Uterus (tissue), 2 donors: ENCODE measurements at regions not wholly inside any gene's neighbourhood (a gene's known extent, or its start where the extent isn't known, plus 50 kb on each side); places are given as distances from the start of the nearest gene placed in this dataset.

ENCODE experiments used
- CTCF ChIP-seq, 4 experiments: fragments of 200-600 bp in 2 of 4; fragments of 450-650 bp in 2 of 4; sonication (generic) in 2 of 4; IDR thresholded peaks; one replicate each; pipeline ENCODE4 v1.5.1; 2016 to 2019; ENCODE audit warnings: antibody characterized with exemption in 4 of 4, mild to moderate bottlenecking in 2 of 4, moderate library complexity in 1 of 4
- POLR2A ChIP-seq, 2 donors: fragments of 450-650 bp; IDR thresholded peaks; one replicate each; pipeline ENCODE4 v1.6.1; 2016; ENCODE audit warnings: antibody characterized with exemption in 2 of 2, mild to moderate bottlenecking in 1 of 2, moderate library complexity in 1 of 2

- no peak for TF ChIP-seq CTCF (IDR thresholded peaks at IDR 0.05)
- TF ChIP-seq POLR2A (IDR thresholded peaks at IDR 0.05), result no peak
Observed at GRCh38 chr4:11198516-11199305, 230.0 kb downstream of the HS3ST1 start.
